HG03469 (cell line): ENCODE measurements at regions not wholly inside any gene's neighbourhood (a gene's known extent, or its start where the extent isn't known, plus 50 kb on each side); places are given as distances from the start of the nearest gene placed in this dataset.
A peak's percentile ranks its signal among the peaks of the same experiment; 100 is the strongest.

ENCODE experiments used
- ATAC-seq: cut with Tn5 transposase; IDR thresholded peaks from one replicate; pipeline ENCODE4 v1.9.1; 2021; ENCODE audit warnings: mild to moderate bottlenecking, moderate library complexity, moderate number of reproducible peaks; ENCODE audit not compliant: unreplicated experiment

- no peak for ATAC-seq
Observed at GRCh38 chr3:157639756-157640426, 136.7 kb upstream of the VEPH1 start.

- no peak for ATAC-seq
Observed at GRCh38 chr3:157637866-157638265, 134.7 kb upstream of the VEPH1 start.

GRCh38 chr3:157633241-157633640, 130.0 kb upstream of the VEPH1 start:
- no peak for ATAC-seq

- ATAC-seq, result no peak
Observed at GRCh38 chr3:157632075-157632474, 128.9 kb upstream of the VEPH1 start.

GRCh38 chr3:157631478-157631877, 128.3 kb upstream of the VEPH1 start:
- no peak for ATAC-seq

- ATAC-seq, result no peak
Observed at GRCh38 chr3:157626817-157627216, 123.6 kb upstream of the VEPH1 start.

GRCh38 chr3:157624801-157625200, 121.6 kb upstream of the VEPH1 start:
- ATAC-seq, result no peak

GRCh38 chr3:157618886-157619285, 115.7 kb upstream of the VEPH1 start:
- ATAC-seq, result no peak

- ATAC-seq, result peak; percentile 75
Observed at GRCh38 chr3:157618075-157618760, 115.0 kb upstream of the VEPH1 start.

GRCh38 chr3:157614896-157615295, 111.7 kb upstream of the VEPH1 start:
- ATAC-seq, result no peak

GRCh38 chr3:157611536-157612076, 108.4 kb upstream of the VEPH1 start:
- no peak for ATAC-seq

- ATAC-seq, result no peak
Observed at GRCh38 chr3:157610876-157611535, 107.8 kb upstream of the VEPH1 start.

GRCh38 chr3:157607826-157608405, 104.7 kb upstream of the VEPH1 start:
- ATAC-seq, result no peak

GRCh38 chr3:157606852-157607197, 103.6 kb upstream of the VEPH1 start:
- no peak for ATAC-seq

- ATAC-seq, result peak; percentile 97
Observed at GRCh38 chr3:157606011-157606851, 103.0 kb upstream of the VEPH1 start.

- no peak for ATAC-seq
Observed at GRCh38 chr3:157605356-157605755, 102.1 kb upstream of the VEPH1 start.

GRCh38 chr3:157602424-157602823, 99.2 kb upstream of the VEPH1 start:
- ATAC-seq, result no peak

- ATAC-seq, result no peak
Observed at GRCh38 chr3:157595259-157595658, 92.0 kb upstream of the VEPH1 start.

- ATAC-seq, result no peak
Observed at GRCh38 chr3:157594413-157594812, 91.2 kb upstream of the VEPH1 start.

GRCh38 chr3:157592769-157593168, 89.6 kb upstream of the VEPH1 start:
- no peak for ATAC-seq

GRCh38 chr3:157590273-157590672, 87.1 kb upstream of the VEPH1 start:
- ATAC-seq, result no peak
